GM12874 (cell line): ENCODE measurements at regions not wholly inside any gene's neighbourhood (a gene's known extent, or its start where the extent isn't known, plus 50 kb on each side); places are given as distances from the start of the nearest gene placed in this dataset.

Experiments
- TF ChIP-seq, protein P1 (sequence below): IDR thresholded peaks from 2 replicates; pipeline ENCODE4 v1.5.1; 2011; ENCODE audit warnings: low read depth, mild to moderate bottlenecking, control low read depth, low read length, moderate library complexity; ENCODE audit not compliant: insufficient read depth

DNA sequence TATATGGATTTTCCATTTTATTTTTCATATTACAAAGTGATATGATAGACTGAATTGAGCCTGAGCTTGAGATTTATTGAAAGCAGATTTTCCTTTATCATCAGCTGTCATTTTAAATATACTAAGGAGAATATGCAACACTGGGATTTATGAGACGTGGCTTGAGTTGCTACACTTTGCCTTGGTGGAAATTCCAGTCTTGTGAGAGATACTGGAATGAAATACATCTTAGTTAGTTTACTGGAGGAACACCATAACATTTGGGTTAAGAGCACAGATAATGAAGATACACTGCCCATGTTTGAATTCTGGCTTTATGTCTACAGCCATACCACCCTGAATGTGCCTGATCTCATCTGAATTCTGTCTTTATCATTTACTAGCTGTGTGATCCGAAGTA lies 86.5 kb upstream of the IFNGR1 start:
- TF ChIP-seq, protein P1, sequence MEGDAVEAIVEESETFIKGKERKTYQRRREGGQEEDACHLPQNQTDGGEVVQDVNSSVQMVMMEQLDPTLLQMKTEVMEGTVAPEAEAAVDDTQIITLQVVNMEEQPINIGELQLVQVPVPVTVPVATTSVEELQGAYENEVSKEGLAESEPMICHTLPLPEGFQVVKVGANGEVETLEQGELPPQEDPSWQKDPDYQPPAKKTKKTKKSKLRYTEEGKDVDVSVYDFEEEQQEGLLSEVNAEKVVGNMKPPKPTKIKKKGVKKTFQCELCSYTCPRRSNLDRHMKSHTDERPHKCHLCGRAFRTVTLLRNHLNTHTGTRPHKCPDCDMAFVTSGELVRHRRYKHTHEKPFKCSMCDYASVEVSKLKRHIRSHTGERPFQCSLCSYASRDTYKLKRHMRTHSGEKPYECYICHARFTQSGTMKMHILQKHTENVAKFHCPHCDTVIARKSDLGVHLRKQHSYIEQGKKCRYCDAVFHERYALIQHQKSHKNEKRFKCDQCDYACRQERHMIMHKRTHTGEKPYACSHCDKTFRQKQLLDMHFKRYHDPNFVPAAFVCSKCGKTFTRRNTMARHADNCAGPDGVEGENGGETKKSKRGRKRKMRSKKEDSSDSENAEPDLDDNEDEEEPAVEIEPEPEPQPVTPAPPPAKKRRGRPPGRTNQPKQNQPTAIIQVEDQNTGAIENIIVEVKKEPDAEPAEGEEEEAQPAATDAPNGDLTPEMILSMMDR: no peak

DNA sequence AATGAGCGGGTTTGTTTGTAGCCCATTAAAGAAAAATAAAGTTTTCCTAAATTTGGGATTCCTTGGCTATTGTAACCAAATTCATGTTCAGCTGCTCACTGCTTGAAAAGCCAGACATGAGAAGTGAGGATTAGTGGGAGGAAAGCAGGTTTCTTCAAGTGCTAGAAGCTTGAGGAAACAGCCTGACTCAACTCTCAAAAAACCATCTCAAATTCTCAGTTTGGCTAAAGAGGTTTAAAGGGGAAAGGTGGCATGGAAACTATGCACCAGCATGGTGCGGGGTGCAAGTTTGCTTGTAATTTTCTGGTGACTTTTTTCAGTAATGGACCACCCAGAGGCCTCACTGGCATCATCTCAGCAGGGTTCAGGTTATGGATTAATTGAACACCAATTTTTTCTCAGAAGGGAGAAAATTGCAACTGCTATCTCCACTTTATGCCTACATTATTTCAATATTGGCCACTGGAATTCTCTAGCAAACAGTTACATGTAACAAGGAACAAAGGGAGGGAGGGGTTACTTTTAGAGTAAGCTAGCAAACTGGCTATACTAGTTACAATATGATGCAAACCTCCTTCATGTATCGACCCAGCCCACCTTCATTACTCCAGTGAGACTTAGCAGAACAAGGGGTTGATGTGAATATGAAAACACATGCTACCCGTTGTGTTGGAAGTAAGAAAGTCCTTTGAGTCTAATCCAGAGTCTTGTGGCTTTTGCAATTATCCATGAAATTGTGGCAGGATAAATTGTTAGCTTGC lies 85.0 kb upstream of the IFNGR1 start:
- TF ChIP-seq, protein P1: no peak

DNA sequence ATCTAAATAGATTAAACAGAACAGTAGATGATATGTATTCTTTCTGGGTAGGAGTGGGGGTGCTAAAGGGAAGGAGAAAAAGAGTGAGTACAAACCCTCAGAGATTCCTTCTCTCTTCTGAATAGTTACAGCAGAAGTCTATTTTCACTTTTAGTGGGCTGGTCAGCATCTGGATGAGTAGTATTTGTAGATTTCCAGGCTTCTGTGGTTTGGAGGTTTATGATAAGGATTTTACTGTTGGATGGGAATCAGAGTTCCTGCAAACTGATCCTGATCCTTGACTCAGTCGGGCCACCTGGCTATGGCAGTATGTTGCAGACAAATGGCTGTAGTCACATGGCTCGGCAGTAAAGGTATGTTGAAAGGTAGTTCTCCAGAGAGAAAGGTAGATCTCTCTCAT lies 84.3 kb upstream of the IFNGR1 start:
- TF ChIP-seq, protein P1: no peak

DNA sequence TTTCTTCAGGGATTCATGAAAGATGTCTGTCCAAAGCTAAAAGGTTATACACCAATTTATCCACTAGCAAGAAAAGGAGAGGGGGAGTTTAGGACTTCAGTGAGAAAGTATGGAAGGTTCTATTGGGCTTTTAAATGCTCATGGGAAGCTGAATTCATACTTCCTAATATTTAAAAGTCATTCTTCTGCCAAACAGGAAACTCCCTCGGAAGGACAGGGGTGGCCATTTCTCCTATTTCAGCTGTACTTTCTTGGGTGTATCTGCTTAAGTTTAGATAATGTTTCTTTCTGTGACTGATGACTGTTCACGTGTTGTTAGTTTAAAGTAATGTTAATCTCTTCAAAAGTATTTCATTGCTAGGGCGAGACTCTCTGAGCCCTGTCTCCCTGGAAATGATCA lies 80.5 kb upstream of the IFNGR1 start:
- TF ChIP-seq, protein P1: no peak

DNA sequence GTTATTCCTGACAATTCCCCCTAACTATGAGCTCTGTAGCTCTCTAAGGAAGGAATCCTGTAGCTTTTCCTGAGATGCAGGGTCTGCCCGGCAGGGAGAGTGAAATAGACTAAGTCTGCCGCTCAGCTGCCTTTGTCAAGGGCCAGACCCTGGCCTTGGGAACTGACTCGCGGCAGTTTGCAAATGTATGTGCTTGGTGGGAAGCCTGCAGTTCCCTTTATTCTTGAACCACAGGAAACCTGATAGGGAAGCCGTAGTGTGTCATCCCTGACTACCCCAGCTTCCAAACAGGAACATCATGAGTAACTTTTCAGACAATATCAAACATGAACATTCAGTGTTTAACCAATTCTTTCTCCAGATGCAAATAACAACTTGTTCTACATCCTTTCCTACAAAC lies 78.7 kb upstream of the IFNGR1 start:
- TF ChIP-seq, protein P1: no peak

DNA sequence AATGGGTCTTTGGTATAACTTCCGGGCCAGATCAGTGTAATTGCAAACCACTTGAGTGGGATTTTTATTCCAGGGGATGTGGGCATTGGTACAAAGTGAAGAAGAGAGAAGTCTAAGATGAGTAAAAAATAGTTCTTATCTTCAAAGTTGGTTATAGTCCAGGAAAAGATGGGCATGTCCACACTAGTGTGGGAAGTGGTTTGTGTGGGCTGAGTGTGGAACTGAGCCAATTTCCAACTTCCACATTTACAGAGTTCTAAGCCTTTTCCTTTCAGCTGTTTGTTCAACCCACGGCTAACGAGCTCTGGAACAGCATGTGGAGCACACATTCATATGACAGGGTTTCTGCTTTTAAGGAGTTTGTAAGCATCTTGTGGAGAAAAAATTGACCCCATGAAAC lies 72.3 kb upstream of the IFNGR1 start:
- TF ChIP-seq, protein P1: no peak

DNA sequence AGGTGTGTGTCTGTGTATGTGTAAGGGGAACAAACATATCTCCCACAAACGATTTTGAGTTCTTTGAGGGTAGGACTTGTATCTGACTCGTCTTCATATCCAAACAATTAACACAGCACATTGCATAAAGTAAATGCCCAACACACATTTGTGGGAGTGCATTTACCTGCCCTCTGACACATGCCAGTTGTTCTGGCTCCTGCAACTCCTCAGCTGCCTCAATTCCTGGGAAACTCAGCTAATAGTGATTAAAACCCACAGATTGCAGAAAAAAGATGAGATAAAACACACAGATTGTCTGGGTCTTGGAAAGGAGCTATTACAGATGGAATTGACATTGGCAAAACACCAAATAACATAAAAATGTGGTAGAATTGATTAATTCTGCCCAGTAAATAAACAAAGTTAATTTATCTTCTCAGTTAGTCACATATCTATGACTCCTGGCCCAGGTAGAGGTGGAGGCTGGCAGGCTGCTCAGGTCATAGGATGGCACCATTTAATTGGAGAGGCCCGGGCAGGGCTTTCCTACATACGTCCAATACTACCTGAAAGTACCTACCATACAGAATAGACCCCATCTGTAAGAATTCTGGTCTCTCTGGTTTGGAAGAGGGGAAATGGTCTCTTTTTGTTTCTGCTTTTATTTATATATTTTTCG lies 71.5 kb upstream of the IFNGR1 start:
- TF ChIP-seq, protein P1: no peak
